ENCODE measurements at regions not wholly inside any gene's neighbourhood (a gene's known extent, or its start where the extent isn't known, plus 50 kb on each side); places are given as distances from the start of the nearest gene placed in this dataset.

DNA sequence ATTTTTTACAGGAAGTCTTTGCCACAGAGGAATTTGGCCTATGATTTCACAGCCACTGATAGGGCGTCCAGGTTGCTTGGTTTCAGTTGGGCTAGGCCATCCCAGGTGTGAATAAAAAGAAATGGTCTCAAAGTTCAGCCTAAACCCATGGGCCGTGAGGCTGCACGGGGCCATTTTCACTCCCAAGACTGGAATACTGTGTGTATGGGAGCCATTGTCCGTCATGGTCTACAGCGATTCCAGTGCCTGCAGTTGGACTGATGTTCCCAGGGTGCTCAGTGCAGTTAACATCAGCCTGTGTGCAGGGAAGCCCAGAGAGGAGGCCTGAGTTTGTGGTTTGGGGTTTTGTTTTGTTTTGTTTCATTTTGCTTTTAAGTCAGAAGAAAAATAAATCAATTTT, 133.2 kb downstream of the ADSS2 start:
- TF ChIP-seq, protein P1, sequence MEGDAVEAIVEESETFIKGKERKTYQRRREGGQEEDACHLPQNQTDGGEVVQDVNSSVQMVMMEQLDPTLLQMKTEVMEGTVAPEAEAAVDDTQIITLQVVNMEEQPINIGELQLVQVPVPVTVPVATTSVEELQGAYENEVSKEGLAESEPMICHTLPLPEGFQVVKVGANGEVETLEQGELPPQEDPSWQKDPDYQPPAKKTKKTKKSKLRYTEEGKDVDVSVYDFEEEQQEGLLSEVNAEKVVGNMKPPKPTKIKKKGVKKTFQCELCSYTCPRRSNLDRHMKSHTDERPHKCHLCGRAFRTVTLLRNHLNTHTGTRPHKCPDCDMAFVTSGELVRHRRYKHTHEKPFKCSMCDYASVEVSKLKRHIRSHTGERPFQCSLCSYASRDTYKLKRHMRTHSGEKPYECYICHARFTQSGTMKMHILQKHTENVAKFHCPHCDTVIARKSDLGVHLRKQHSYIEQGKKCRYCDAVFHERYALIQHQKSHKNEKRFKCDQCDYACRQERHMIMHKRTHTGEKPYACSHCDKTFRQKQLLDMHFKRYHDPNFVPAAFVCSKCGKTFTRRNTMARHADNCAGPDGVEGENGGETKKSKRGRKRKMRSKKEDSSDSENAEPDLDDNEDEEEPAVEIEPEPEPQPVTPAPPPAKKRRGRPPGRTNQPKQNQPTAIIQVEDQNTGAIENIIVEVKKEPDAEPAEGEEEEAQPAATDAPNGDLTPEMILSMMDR (IDR thresholded peaks at IDR 0.05; ENCODE audit: borderline replicate concordance) = no peak
- no peaks in the 10 kb centered on the region for H3K27me3 ChIP-seq (ENCODE audit: low read depth)
- no peak overlapping the region for H3K27ac ChIP-seq (replicated peaks)
- no peaks in the 10 kb centered on the region for H3K36me3 ChIP-seq
- H3K4me1 ChIP-seq = peaks cover 15% of the 10 kb centered on the region
- no peak for DNase-seq
- no peak overlapping the region for H3K4me3 ChIP-seq
- intact Hi-C loops (cut with micrococcal nuclease) = no loop called here
- no peaks in the 10 kb centered on the region for H3K9me3 ChIP-seq (replicated peaks)

DNA sequence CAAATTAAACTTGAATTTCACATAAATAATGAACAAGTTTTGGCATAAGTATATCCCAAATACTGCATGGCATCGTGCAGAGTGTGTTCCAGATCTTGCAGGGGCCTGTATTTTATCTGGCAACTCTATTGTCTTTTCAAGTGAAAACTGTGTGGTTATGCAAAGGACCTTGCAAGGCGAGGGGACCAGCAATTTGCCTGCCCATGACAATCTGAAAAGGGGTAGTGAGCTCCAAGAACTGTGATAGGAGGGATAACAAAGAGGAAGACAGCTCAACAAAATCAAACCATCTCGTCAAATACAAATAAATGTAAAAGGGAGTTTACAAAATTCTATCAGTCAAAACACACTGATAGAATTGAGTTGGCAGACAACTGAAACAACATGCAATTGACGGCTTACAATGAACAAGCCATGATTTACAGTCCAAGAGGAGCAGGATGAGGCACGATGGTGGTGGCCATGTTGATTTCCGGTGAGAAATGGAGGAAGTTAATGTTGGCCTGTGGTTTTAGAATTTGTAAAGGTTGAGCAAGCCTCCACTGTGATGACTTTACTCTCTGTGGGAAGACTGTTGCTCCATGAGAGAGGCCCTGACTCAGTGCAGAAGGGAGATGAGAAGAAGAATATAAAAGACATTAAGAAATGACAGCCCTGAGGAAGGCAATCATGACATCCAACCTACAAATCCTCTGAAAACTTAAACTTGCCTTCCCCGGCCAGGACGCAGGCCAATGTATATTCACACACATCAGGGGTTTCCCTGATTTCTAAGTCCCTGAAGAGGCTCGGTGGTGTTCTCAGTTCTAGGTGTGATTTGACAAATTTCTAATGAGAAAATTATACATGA, 132.2 kb downstream of the ADSS2 start:
- Histone ChIP-seq H3K27me3 (ENCODE audit: low read depth) (no peaks in the 10 kb centered on the region), H3K4me1 (peaks cover 15% of the 10 kb centered on the region), H3K9me3 (replicated peaks) (no peaks in the 10 kb centered on the region), H3K27ac (replicated peaks) (no peak overlapping the region), H3K4me3 (no peak overlapping the region), H3K36me3 (no peaks in the 10 kb centered on the region)
- TF ChIP-seq, protein P1 (IDR thresholded peaks at IDR 0.05; ENCODE audit: borderline replicate concordance) = no peak
- no peak for DNase-seq
- intact Hi-C loops (cut with micrococcal nuclease) = no loop called here

GRCh38 chr1:244322181-244322580, 129.5 kb downstream of the ADSS2 start:
- peak overlapping the region; percentile 71 for H3K27ac ChIP-seq (replicated peaks)
- peaks cover 2% of the 10 kb centered on the region for H3K9me3 ChIP-seq (replicated peaks)
- peaks cover 15% of the 10 kb centered on the region for H3K4me1 ChIP-seq
- H3K4me3 ChIP-seq = no peak overlapping the region
- TF ChIP-seq, protein P1 (IDR thresholded peaks at IDR 0.05; ENCODE audit: borderline replicate concordance) = no peak
- no peaks in the 10 kb centered on the region for H3K27me3 ChIP-seq (ENCODE audit: low read depth)
- intact Hi-C loops (cut with micrococcal nuclease) = no loop called here
- DNase-seq = no peak
- H3K36me3 ChIP-seq = no peaks in the 10 kb centered on the region

DNA sequence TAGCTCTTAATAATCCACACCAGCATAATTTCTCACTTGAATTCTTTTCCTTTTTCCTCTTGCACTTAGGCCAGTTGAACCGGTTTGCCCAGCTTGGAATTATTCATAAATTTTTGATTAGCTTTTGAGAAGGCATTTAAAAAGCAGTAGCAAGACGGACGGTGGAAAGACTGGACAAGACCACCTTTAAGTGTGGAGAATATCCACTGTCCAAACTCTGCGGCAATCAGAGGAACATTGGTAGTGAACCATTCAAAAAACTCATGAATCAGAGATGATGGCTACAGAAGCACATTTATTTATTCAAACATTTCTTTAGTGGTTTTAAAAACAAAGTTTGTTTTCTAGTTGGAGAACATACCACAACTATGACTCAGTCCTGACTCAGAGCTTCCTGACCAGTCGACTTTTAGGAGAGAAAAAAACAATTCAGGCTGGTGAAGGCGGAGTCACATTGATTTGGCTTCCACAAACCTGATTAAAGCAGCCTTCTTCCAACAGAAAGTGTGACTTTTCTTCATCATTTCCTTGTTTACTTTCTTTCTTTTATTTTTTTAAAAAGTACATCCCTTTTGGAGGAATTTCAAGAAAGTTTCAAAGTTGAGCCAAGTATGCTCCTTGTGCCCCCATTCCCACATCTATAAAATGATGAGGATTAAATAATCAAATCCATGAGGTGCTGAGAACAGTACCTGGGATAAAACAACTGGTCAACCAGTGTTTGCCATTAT, 128.8 kb downstream of the ADSS2 start:
- intact Hi-C loops (cut with micrococcal nuclease) = no loop called here

GRCh38 chr1:244324176-244324883, 127.4 kb downstream of the ADSS2 start:
- Histone ChIP-seq H3K27ac (replicated peaks) (no peak overlapping the region), H3K27me3 (ENCODE audit: low read depth) (no peaks in the 10 kb centered on the region), H3K4me1 (peaks cover 15% of the 10 kb centered on the region), H3K4me3 (no peak overlapping the region), H3K9me3 (replicated peaks) (peaks cover 22% of the 10 kb centered on the region), H3K36me3 (no peaks in the 10 kb centered on the region)
- TF ChIP-seq, protein P1 (IDR thresholded peaks at IDR 0.05; ENCODE audit: borderline replicate concordance) = no peak
- intact Hi-C loops (cut with micrococcal nuclease) = no loop called here
- DNase-seq = no peak

More for the DNA sequence above, 128.8 kb downstream of the ADSS2 start:
- peaks cover 9% of the 10 kb centered on the region for H3K9me3 ChIP-seq (replicated peaks)
- no peak for DNase-seq
- peaks cover 15% of the 10 kb centered on the region for H3K4me1 ChIP-seq
- H3K27me3 ChIP-seq (ENCODE audit: low read depth) = no peaks in the 10 kb centered on the region
- peak overlapping the region; percentile 71 for H3K27ac ChIP-seq (replicated peaks)
- no peaks in the 10 kb centered on the region for H3K36me3 ChIP-seq
- no peak overlapping the region for H3K4me3 ChIP-seq
- TF ChIP-seq, protein P1 (IDR thresholded peaks at IDR 0.05; ENCODE audit: borderline replicate concordance) = no peak
